Superior temporal gyrus (tissue), 1 donor: ENCODE measurements at regions not wholly inside any gene's neighbourhood (a gene's known extent, or its start where the extent isn't known, plus 50 kb on each side); places are given as distances from the start of the nearest gene placed in this dataset.

Experiments used
- DNase-seq: peaks from one replicate; pipeline ENCODE4 v3.0.0-alpha.2; 2016; ENCODE audit errors: extremely low spot score

DNA sequence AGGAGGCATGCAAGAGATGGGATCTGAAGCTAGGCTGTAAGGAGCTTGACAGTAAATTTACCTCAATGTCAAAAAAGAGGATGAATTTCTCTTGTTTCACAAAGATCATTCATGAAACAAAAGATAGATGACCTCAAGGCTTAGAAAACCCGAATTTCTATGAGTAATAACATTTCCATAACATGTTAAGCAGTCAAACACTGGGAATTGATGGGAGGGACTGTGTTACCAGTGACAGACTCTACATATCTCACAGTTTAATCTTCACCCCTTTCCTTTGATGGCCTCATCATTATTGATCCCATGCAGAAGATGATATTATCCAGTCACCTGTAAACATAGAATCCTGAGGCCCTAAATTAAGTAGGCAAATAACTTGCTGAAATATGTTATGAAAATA, 53.5 kb upstream of the VGLL3 start:
- no peak for DNase-seq

DNA sequence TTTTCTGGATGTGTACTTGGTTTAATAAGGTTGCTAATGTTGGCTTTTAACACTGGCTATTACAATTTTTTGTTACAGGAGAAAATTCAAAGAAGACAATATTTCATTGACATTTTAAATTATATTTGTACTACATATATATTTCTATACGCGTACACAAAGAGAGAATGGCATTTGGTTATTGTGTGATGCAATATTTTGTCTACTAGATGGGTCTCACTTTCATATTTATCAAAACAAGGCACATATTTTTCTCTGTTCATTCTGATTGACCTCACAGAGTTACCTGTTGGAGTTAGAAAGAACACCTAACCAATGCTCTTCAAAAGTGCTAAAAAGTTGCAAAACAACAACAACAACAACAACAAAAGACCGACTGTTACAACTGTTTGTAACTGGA, 50.2 kb upstream of the VGLL3 start:
- no peak for DNase-seq
